K562 (cell line): ENCODE measurements at regions not wholly inside any gene's neighbourhood (a gene's known extent, or its start where the extent isn't known, plus 50 kb on each side); places are given as distances from the start of the nearest gene placed in this dataset.

ENCODE experiments used
- BRD4 ChIP-seq: fragments of 200-600 bp; sonication (generic); IDR thresholded peaks from 2 replicates; pipeline ENCODE4 v1.6.1; 2017; ENCODE audit warnings: inconsistent platforms
- BRD9 ChIP-seq: fragments of 450-650 bp; IDR thresholded peaks from 2 replicates; pipeline ENCODE4 v1.6.1; 2018; ENCODE audit warnings: low read depth; ENCODE audit not compliant: partially characterized antibody
- DIDO1 ChIP-seq: fragments of 450-650 bp; IDR thresholded peaks from 2 replicates; pipeline ENCODE4 v1.6.1; 2016; ENCODE audit warnings: low read depth, missing biosample characterization, missing genetic modification characterization
- ELF1 ChIP-seq: fragments of 200-800 bp; sonication (Bioruptor generic); IDR thresholded peaks from 2 replicates; pipeline ENCODE4 v1.6.1; 2016; ENCODE audit warnings: missing genetic modification characterization, missing compliant biosample characterization
- EZH2 ChIP-seq: IDR thresholded peaks from 2 replicates; pipeline ENCODE4 v1.6.1; 2012; ENCODE audit warnings: low read depth, mild to moderate bottlenecking, inconsistent platforms, low read length, borderline replicate concordance
- JUND ChIP-seq, 2 experiments: IDR thresholded peaks; 2 replicates in 1 of 2; 3 replicates in 1 of 2; pipeline ENCODE4 v1.6.1; 2011; ENCODE audit warnings: borderline replicate concordance in 2 of 2, low read depth in 2 of 2, low read length in 2 of 2, improper control_type of control experiment in 1 of 2, missing biosample characterization in 1 of 2, missing genetic modification characterization in 1 of 2, missing genetic modification reagents in 1 of 2
- MEF2D ChIP-seq: conservative IDR thresholded peaks from 2 replicates; pipeline ENCODE4 v1.6.1; 2016; ENCODE audit warnings: low read depth, missing genetic modification characterization, missing compliant biosample characterization
- OTX1 ChIP-seq: fragments of 450-650 bp; formaldehyde crosslinking; IDR thresholded peaks from 2 replicates; pipeline ENCODE4 v1.4.0; 2022; ENCODE audit warnings: mild to moderate bottlenecking
- RBM25 ChIP-seq: fragments of 200-400 bp; formaldehyde crosslinking; IDR thresholded peaks from 2 replicates; pipeline ENCODE4 v1.6.1; 2018; ENCODE audit warnings: low read length, low read depth, moderate library complexity; ENCODE audit not compliant: severe bottlenecking
- ZFP36 ChIP-seq: fragments of 150-350 bp; IDR thresholded peaks from 2 replicates; pipeline ENCODE4 v1.6.1; 2018; ENCODE audit warnings: low read length, low read depth; ENCODE audit not compliant: partially characterized antibody
- ZNF57 ChIP-seq: fragments of 450-650 bp; formaldehyde crosslinking; IDR thresholded peaks from 2 replicates; pipeline ENCODE4 v1.4.0; 2020; ENCODE audit warnings: mild to moderate bottlenecking, moderate library complexity
- ZNF766 ChIP-seq: fragments of 200-800 bp; sonication (Bioruptor generic); conservative IDR thresholded peaks from 2 replicates; pipeline ENCODE4 v1.6.1; 2016; ENCODE audit warnings: missing genetic modification characterization, missing compliant biosample characterization
- TF ChIP-seq, protein P1 (sequence below): fragments of 250-450 bp; sonication (Bioruptor Pico); IDR thresholded peaks from 2 replicates; pipeline ENCODE4 v1.8.0; 2022; ENCODE audit warnings: inconsistent platforms, mild to moderate bottlenecking, moderate library complexity, borderline replicate concordance
- TF ChIP-seq, protein P2 (sequence below): fragments of 450-650 bp; formaldehyde crosslinking; IDR thresholded peaks from 2 replicates; pipeline ENCODE4 v1.4.0; 2022; ENCODE audit warnings: mild to moderate bottlenecking, moderate library complexity
- TF ChIP-seq, protein P3 (sequence below): fragments of 450-650 bp; IDR thresholded peaks from 2 replicates; pipeline ENCODE4 v1.6.1; 2017; ENCODE audit warnings: antibody characterized with exemption, mild to moderate bottlenecking
- TF ChIP-seq, protein P4 (sequence below): fragments of 250-450 bp; sonication (Bioruptor Pico); IDR thresholded peaks from 2 replicates; pipeline ENCODE4 v1.4.0; 2020

DNA sequence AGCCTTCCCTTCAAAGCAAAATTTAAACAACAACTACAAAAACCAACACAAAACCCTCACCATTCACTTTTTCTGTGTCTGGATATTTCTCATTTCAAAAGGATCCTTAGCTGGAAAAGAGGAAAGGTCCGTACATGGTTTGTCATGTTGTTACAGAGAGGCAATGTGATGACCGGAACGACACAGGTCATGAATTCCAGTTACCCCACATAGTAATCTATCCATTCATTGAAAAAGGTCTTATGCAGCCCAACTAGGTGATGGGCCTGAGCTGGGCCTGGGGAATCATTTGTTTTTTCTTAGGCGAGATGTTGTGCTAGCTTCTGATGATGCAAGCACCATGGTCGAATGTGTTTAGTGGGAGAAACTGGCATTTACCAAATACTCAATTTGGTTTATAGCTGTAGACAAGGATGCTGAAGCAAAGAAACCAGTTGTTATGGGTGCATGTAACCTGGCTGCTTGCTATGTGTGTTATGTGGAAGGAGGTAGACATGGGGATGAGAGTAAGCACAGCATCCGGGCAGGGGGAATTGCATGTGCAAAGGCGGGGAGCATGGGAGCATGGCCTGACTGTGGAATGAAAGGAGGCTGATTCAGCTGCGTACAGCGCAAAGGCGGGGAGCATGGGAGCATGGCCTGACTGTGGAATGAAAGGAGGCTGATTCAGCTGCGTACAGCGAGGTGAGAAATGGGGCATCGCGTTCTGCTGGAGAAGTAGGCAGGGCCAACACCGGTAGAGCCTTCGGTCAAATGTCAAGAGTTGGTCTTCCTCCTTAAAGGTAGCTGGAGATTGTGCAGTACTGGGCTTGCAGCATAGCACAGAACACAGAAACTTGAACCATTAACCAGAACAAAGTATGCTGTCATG lies 269.7 kb upstream of the MAF start (continued):
- TF ChIP-seq, protein P1, sequence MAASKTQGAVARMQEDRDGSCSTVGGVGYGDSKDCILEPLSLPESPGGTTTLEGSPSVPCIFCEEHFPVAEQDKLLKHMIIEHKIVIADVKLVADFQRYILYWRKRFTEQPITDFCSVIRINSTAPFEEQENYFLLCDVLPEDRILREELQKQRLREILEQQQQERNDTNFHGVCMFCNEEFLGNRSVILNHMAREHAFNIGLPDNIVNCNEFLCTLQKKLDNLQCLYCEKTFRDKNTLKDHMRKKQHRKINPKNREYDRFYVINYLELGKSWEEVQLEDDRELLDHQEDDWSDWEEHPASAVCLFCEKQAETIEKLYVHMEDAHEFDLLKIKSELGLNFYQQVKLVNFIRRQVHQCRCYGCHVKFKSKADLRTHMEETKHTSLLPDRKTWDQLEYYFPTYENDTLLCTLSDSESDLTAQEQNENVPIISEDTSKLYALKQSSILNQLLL (CRISPR knock-in tag): no peak
- TF ChIP-seq ZFP36 (no peak), ZNF57 (CRISPR knock-in tag) (no peak), RBM25 (no peak), MEF2D (tag) (peak; percentile 12; the same call in 1 of the 2 replicates), EZH2 (no peak), ZNF766 (peak; percentile 35; the same call in 1 of the 2 replicates), BRD4 (peak; percentile 47; the same call in 1 of the 2 replicates), OTX1 (CRISPR knock-in tag) (no peak), DIDO1 (no peak), JUND (IDR thresholded peaks at IDR 0.05; ENCODE audit: borderline replicate concordance, low read depth, low read length) (no peak), JUND (tag; IDR thresholded peaks at IDR 0.05; ENCODE audit: borderline replicate concordance, low read depth, low read length) (0 out of 3 replicates have a peak, but pooled peaks have one; percentile 10), BRD9 (peak; percentile 12), ELF1 (tag) (0 out of 2 replicates have a peak, but pooled peaks have one; percentile 1)
- TF ChIP-seq, protein P2, sequence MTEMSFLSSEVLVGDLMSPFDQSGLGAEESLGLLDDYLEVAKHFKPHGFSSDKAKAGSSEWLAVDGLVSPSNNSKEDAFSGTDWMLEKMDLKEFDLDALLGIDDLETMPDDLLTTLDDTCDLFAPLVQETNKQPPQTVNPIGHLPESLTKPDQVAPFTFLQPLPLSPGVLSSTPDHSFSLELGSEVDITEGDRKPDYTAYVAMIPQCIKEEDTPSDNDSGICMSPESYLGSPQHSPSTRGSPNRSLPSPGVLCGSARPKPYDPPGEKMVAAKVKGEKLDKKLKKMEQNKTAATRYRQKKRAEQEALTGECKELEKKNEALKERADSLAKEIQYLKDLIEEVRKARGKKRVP (CRISPR knock-in tag): no peak
- TF ChIP-seq, protein P3, sequence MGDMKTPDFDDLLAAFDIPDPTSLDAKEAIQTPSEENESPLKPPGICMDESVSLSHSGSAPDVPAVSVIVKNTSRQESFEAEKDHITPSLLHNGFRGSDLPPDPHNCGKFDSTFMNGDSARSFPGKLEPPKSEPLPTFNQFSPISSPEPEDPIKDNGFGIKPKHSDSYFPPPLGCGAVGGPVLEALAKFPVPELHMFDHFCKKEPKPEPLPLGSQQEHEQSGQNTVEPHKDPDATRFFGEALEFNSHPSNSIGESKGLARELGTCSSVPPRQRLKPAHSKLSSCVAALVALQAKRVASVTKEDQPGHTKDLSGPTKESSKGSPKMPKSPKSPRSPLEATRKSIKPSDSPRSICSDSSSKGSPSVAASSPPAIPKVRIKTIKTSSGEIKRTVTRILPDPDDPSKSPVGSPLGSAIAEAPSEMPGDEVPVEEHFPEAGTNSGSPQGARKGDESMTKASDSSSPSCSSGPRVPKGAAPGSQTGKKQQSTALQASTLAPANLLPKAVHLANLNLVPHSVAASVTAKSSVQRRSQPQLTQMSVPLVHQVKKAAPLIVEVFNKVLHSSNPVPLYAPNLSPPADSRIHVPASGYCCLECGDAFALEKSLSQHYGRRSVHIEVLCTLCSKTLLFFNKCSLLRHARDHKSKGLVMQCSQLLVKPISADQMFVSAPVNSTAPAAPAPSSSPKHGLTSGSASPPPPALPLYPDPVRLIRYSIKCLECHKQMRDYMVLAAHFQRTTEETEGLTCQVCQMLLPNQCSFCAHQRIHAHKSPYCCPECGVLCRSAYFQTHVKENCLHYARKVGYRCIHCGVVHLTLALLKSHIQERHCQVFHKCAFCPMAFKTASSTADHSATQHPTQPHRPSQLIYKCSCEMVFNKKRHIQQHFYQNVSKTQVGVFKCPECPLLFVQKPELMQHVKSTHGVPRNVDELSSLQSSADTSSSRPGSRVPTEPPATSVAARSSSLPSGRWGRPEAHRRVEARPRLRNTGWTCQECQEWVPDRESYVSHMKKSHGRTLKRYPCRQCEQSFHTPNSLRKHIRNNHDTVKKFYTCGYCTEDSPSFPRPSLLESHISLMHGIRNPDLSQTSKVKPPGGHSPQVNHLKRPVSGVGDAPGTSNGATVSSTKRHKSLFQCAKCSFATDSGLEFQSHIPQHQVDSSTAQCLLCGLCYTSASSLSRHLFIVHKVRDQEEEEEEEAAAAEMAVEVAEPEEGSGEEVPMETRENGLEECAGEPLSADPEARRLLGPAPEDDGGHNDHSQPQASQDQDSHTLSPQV: 0 out of 2 replicates have a peak, but pooled peaks have one; percentile 7
- TF ChIP-seq, protein P4, sequence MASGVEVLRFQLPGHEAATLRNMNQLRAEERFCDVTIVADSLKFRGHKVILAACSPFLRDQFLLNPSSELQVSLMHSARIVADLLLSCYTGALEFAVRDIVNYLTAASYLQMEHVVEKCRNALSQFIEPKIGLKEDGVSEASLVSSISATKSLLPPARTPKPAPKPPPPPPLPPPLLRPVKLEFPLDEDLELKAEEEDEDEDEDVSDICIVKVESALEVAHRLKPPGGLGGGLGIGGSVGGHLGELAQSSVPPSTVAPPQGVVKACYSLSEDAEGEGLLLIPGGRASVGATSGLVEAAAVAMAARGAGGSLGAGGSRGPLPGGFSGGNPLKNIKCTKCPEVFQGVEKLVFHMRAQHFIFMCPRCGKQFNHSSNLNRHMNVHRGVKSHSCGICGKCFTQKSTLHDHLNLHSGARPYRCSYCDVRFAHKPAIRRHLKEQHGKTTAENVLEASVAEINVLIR (CRISPR knock-in tag): no peak
